ENCODE measurements at regions not wholly inside any gene's neighbourhood (a gene's known extent, or its start where the extent isn't known, plus 50 kb on each side); places are given as distances from the start of the nearest gene placed in this dataset.

GRCh38 chr2:66824926-66825325 lies 390.0 kb downstream of the MEIS1 start:
- no peak for TF ChIP-seq CTCF (IDR thresholded peaks at IDR 0.05 in 4 of 5, conservative IDR thresholded peaks at IDR 0.05 in 1 of 5)
- no peak for TF ChIP-seq POLR2A (IDR thresholded peaks at IDR 0.05)
